ENCODE measurements at regions not wholly inside any gene's neighbourhood (a gene's known extent, or its start where the extent isn't known, plus 50 kb on each side); places are given as distances from the start of the nearest gene placed in this dataset.
"Not testable (repeated sequence)": the region's sequence is repeated elsewhere in the genome, so short reads cannot be mapped to it uniquely, and the experiment has no call there.

DNA sequence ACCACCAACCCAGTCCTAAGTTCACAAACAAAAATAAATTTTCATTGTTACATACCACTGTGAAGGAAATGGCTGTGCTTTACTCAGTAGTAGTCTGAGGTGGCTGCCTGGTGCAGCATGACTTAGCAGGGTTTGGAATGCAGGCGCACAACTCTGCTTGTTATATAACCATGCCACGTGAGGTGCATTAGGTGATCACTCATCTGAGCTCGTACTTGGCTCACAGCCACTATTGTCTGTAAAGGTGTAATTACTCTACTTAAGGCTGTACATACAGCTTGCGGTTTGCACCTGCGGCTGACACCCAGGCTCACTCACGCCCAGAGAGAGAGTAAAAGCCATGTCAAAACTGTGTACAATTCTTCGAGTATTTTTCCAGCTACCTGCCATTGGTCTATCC lies 599.4 kb downstream of the LTN1 start:
- Mint-ChIP-seq H3K27me3 (peaks cover 2% of the 10 kb centered on the region), H3K27ac (no peak overlapping the region), H3K4me3 (no peak overlapping the region), H3K4me1 (no peaks in the 10 kb centered on the region), H3K9me3 (peaks cover 7% of the 10 kb centered on the region), H3K36me3 (no peaks in the 10 kb centered on the region)
- ATAC-seq (ENCODE audit: low read depth) (no peak), DNase-seq (no peak)
- POLR2A ChIA-PET = no interaction called here

DNA sequence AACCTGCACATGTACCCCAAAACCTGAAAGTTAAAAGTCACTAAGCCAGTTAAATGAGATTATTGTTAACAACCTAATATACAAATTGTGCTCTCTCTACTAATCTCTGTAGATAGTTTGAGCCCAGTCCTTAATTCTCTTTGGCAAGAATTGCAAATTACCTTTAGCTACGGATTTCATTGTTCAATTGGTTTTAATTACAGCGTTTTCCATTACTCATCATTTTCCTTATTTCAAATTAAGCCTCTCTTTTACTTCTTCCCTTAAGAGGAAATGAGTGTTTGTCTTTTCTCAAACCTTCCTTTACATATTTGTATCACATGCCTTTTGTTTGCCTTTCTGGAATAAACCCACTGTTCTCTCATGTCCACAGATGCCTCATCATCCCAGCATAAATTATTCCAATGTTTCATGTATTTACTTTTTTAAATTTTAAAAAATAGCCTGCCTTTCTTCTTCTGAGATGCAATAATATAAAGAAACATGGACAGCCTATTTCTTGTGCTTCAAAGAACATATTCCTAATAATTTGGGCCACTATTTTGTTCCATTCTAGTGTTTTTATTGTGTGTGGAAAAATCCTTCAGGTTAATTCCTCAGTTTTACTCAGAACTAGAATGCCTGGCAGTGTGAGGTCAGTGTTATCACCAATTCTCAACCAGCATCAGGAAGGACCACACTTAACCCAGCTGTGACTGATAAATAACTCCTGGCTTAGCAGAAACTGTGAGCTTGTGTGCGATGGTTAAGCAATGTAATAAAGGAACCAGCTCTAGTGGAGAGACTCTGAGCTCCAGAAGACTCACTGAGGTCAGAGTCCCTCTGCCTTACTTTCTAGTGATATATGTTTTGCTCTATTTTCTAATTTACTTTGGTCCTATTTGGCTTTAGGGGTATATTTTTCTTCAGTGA lies 600.5 kb downstream of the LTN1 start:
- DNase-seq (no peak), ATAC-seq (ENCODE audit: low read depth) (no peak)
- POLR2A ChIA-PET = no interaction called here
- Mint-ChIP-seq H3K36me3 (no peaks in the 10 kb centered on the region), H3K27ac (no peak overlapping the region), H3K4me3 (no peak overlapping the region), H3K4me1 (no peaks in the 10 kb centered on the region), H3K9me3 (peaks cover 4% of the 10 kb centered on the region), H3K27me3 (no peaks in the 10 kb centered on the region)

- ATAC-seq (ENCODE audit: low read depth) = no peak
- Mint-ChIP-seq H3K4me3 (no peak overlapping the region), H3K36me3 (no peaks in the 10 kb centered on the region), H3K4me1 (no peaks in the 10 kb centered on the region), H3K27me3 (peaks cover 2% of the 10 kb centered on the region), H3K27ac (no peak overlapping the region), H3K9me3 (peaks cover 2% of the 10 kb centered on the region)
- no peak for DNase-seq
- POLR2A ChIA-PET = no interaction called here
These were observed 605.5 kb downstream of the LTN1 start for GRCh38 chr21:28387220-28387619.

- no peaks in the 10 kb centered on the region for H3K36me3 Mint-ChIP-seq
- DNase-seq = no peak
- H3K27ac Mint-ChIP-seq = no peak overlapping the region
These were observed 606.8 kb downstream of the LTN1 start for GRCh38 chr21:28385845-28386244.

GRCh38 chr21:28381000-28381745 lies 611.5 kb downstream of the LTN1 start:
- DNase-seq; H3K9me3 Mint-ChIP-seq; H3K4me1 Mint-ChIP-seq; H3K4me3 Mint-ChIP-seq; H3K27me3 Mint-ChIP-seq; ATAC-seq (ENCODE audit: low read depth); H3K27ac Mint-ChIP-seq; POLR2A ChIA-PET; H3K36me3 Mint-ChIP-seq: not testable (repeated sequence)

More at GRCh38 chr21:28385845-28386244, 606.8 kb downstream of the LTN1 start:
- POLR2A ChIA-PET = no interaction called here
- Mint-ChIP-seq H3K4me1 (no peaks in the 10 kb centered on the region), H3K27me3 (peaks cover 2% of the 10 kb centered on the region), H3K4me3 (no peak overlapping the region), H3K9me3 (no peaks in the 10 kb centered on the region)
- no peak for ATAC-seq (ENCODE audit: low read depth)

DNA sequence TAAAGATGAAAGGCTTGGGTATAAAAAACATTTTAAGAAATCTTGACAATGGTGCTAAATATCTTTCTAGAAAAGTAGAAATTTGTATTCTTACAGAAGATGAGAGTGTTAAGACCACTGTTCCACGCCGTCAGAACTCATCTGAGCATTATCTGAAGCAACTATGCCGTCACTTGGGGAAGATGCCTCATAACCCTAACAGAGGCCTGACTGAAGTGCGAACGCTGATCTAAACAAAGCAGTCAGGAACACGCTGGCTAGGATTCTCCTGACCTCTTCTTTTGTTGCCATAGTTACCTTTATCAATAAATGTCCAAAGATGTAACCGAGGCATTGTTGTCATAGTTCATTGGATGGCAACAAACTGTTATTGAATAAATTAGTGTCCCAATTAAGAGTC lies 612.4 kb downstream of the LTN1 start:
- DNase-seq = no peak
- POLR2A ChIA-PET = no interaction called here
- ATAC-seq (ENCODE audit: low read depth) = no peak
- Mint-ChIP-seq H3K4me1 (no peaks in the 10 kb centered on the region), H3K9me3 (peaks cover 2% of the 10 kb centered on the region), H3K4me3 (no peak overlapping the region), H3K27ac (no peak overlapping the region), H3K36me3 (no peaks in the 10 kb centered on the region), H3K27me3 (peaks cover 2% of the 10 kb centered on the region)

GRCh38 chr21:28378026-28378425 lies 614.7 kb downstream of the LTN1 start:
- Mint-ChIP-seq H3K27me3 (peaks cover 2% of the 10 kb centered on the region), H3K4me1 (no peaks in the 10 kb centered on the region), H3K27ac (no peak overlapping the region), H3K9me3 (peaks cover 2% of the 10 kb centered on the region), H3K36me3 (no peaks in the 10 kb centered on the region), H3K4me3 (no peak overlapping the region)
- DNase-seq (no peak), ATAC-seq (ENCODE audit: low read depth) (no peak)
- POLR2A ChIA-PET = interaction anchor here (0.5 kb wide), 1 partner anchor 12 kb away, joined by 3 read pairs; no protein-coding TSS in a partner anchor

- no peak for ATAC-seq (ENCODE audit: low read depth)
- POLR2A ChIA-PET = no interaction called here
- Mint-ChIP-seq H3K9me3 (peaks cover 4% of the 10 kb centered on the region), H3K4me3 (no peak overlapping the region), H3K27ac (no peak overlapping the region), H3K27me3 (peaks cover 2% of the 10 kb centered on the region), H3K4me1 (no peaks in the 10 kb centered on the region), H3K36me3 (no peaks in the 10 kb centered on the region)
- no peak for DNase-seq
These were observed 616.8 kb downstream of the LTN1 start for GRCh38 chr21:28375708-28376385.

GRCh38 chr21:28374881-28375280 lies 617.8 kb downstream of the LTN1 start:
- no peaks in the 10 kb centered on the region for H3K36me3 Mint-ChIP-seq
- no peak overlapping the region for H3K27ac Mint-ChIP-seq
- peaks cover 2% of the 10 kb centered on the region for H3K27me3 Mint-ChIP-seq
- ATAC-seq (ENCODE audit: low read depth) = no peak
- no peak for DNase-seq
- no peak overlapping the region for H3K4me3 Mint-ChIP-seq
- H3K9me3 Mint-ChIP-seq = peaks cover 4% of the 10 kb centered on the region
- POLR2A ChIA-PET = no interaction called here
- H3K4me1 Mint-ChIP-seq = no peaks in the 10 kb centered on the region

- no peak overlapping the region for H3K4me3 Mint-ChIP-seq
- H3K4me1 Mint-ChIP-seq = no peaks in the 10 kb centered on the region
- no peaks in the 10 kb centered on the region for H3K36me3 Mint-ChIP-seq
- H3K27me3 Mint-ChIP-seq = peaks cover 2% of the 10 kb centered on the region
- POLR2A ChIA-PET = no interaction called here
- DNase-seq = no peak
- peaks cover 5% of the 10 kb centered on the region for H3K9me3 Mint-ChIP-seq
- ATAC-seq (ENCODE audit: low read depth) = no peak
- no peak overlapping the region for H3K27ac Mint-ChIP-seq
These were observed 621.0 kb downstream of the LTN1 start for GRCh38 chr21:28371713-28372112.

GRCh38 chr21:28359300-28359699 lies 633.4 kb downstream of the LTN1 start:
- no peaks in the 10 kb centered on the region for H3K27me3 Mint-ChIP-seq
- H3K9me3 Mint-ChIP-seq = no peaks in the 10 kb centered on the region
- no peak overlapping the region for H3K4me3 Mint-ChIP-seq
- ATAC-seq (ENCODE audit: low read depth) = no peak
- H3K4me1 Mint-ChIP-seq = no peaks in the 10 kb centered on the region
- POLR2A ChIA-PET = no interaction called here
- no peak overlapping the region for H3K27ac Mint-ChIP-seq
- no peak for DNase-seq
- no peaks in the 10 kb centered on the region for H3K36me3 Mint-ChIP-seq

DNA sequence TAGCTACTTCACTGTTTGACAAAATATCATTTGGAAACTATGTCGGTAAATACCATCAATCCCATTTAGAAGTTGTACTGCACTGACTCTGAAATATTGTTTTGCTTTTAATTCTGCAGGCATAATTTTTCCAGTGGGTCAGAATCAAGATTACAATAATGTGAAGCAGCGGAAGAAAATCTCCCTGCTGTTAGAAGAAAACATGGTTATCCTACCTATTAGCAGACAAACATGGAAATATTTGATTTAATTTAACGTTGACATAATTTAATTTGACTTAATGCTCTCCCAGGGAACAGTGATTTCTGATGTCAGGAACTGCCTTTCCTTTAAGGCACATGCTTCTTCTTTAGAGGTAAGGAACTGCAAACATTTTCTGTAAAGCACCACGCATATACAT lies 634.0 kb downstream of the LTN1 start:
- Mint-ChIP-seq H3K27ac (no peak overlapping the region), H3K36me3 (no peaks in the 10 kb centered on the region), H3K27me3 (no peaks in the 10 kb centered on the region), H3K4me1 (no peaks in the 10 kb centered on the region), H3K9me3 (no peaks in the 10 kb centered on the region), H3K4me3 (no peak overlapping the region)
- no peak for DNase-seq
- no peak for ATAC-seq (ENCODE audit: low read depth)
- POLR2A ChIA-PET = no interaction called here

GRCh38 chr21:28358170-28358569 lies 634.5 kb downstream of the LTN1 start:
- Mint-ChIP-seq H3K9me3 (no peaks in the 10 kb centered on the region), H3K27ac (no peak overlapping the region), H3K36me3 (no peaks in the 10 kb centered on the region), H3K27me3 (no peaks in the 10 kb centered on the region), H3K4me1 (no peaks in the 10 kb centered on the region), H3K4me3 (no peak overlapping the region)
- POLR2A ChIA-PET = no interaction called here
- DNase-seq = no peak
- ATAC-seq (ENCODE audit: low read depth) = no peak
